Endothelial cell of umbilical vein (primary cell): ENCODE measurements at regions not wholly inside any gene's neighbourhood (a gene's known extent, or its start where the extent isn't known, plus 50 kb on each side); places are given as distances from the start of the nearest gene placed in this dataset.

Source experiments
- BruUV-seq: library from RNA; stranded (reverse); fragments of 400-500 nt; replicated peaks from 2 replicates; lab custom pipeline; 2021; lab: Mats Ljungman, UMichigan
- CTCF ChIA-PET: fragments of 300-600, 350-600 bp; sonication (Branson Sonifier 250); formaldehyde crosslinking; loops from one replicate; lab custom pipeline; 2021; ENCODE audit warnings: antibody characterized with exemption, inconsistent platforms; lab: Charles Lee
- POLR2A ChIA-PET: fragments of 300-600, 350-600 bp; sonication (Branson Sonifier 250); formaldehyde crosslinking; loops from one replicate; lab custom pipeline; 2021; ENCODE audit warnings: antibody characterized with exemption, inconsistent platforms; lab: Charles Lee
- DNase-seq: peaks from one replicate; pipeline ENCODE4 v3.0.0-alpha.2; 2011; ENCODE audit warnings: low read depth, low spot score
- FAIRE-seq: peaks from 2 replicates; lab custom pipeline; 2011; peaks lifted over from hg19 to GRCh38; lab: Jason Lieb, UNC
- H2AFZ ChIP-seq: 2 replicates; pipeline ENCODE4 v1.6.0; 2012; ENCODE audit warnings: low read depth, low read length, control low read depth, inconsistent platforms
- H3K27ac ChIP-seq: 2 replicates; pipeline ENCODE4 v1.5.1; 2011; ENCODE audit warnings: low read depth, mild to moderate bottlenecking, control low read depth, low read length, moderate library complexity; ENCODE audit not compliant: insufficient read depth
- H3K27me3 ChIP-seq, 2 experiments: 2 replicates each; pipeline versions ENCODE4 v1.6.0 to v1.6.1; 2011; ENCODE audit warnings: low read length in 2 of 2, mixed read lengths in 1 of 2; ENCODE audit not compliant: control insufficient read depth in 2 of 2, insufficient read depth in 2 of 2
- H3K36me3 ChIP-seq, 2 experiments: 2 replicates in 1 of 2; 3 replicates in 1 of 2; pipeline ENCODE4 v1.5.1; 2011; ENCODE audit warnings: low read length in 2 of 2, mild to moderate bottlenecking in 1 of 2, moderate library complexity in 1 of 2; ENCODE audit not compliant: control insufficient read depth in 2 of 2, insufficient read depth in 2 of 2; ENCODE audit errors: extremely low read depth in 1 of 2
- H3K4me1 ChIP-seq: 3 replicates; pipeline ENCODE4 v1.5.1; 2011; ENCODE audit warnings: mild to moderate bottlenecking, low read length; ENCODE audit not compliant: control insufficient read depth, insufficient read depth; ENCODE audit errors: extremely low read depth
- H3K4me2 ChIP-seq: 2 replicates; pipeline ENCODE4 v1.6.1; 2011; ENCODE audit warnings: low read length, control low read depth, mixed read lengths; ENCODE audit not compliant: insufficient read depth
- H3K4me3 ChIP-seq, 3 experiments: fragments of 200-600 bp in 1 of 3; sonication (generic), shearing (Covaris generic) in 1 of 3; replicated peaks in 1 of 3; 2 replicates each; pipeline ENCODE4 v1.5.1; 2011 to 2016; ENCODE audit warnings: control low read depth in 3 of 3, low read length in 3 of 3, mild to moderate bottlenecking in 2 of 3, inconsistent platforms in 1 of 3, low read depth in 1 of 3, moderate library complexity in 1 of 3; ENCODE audit not compliant: insufficient read depth in 1 of 3
- H3K79me2 ChIP-seq: 2 replicates; pipeline ENCODE4 v1.6.0; 2012; ENCODE audit warnings: low read length, inconsistent platforms; ENCODE audit not compliant: control insufficient read depth, insufficient read depth
- H3K9ac ChIP-seq: replicated peaks from 2 replicates; pipeline ENCODE3; 2011; ENCODE audit warnings: low read length, control low read depth; ENCODE audit not compliant: insufficient read depth; ENCODE audit errors: extremely low read depth
- H3K9me1 ChIP-seq: replicated peaks from 3 replicates; pipeline ENCODE4 v1.6.0; 2011; ENCODE audit warnings: mild to moderate bottlenecking, low read length; ENCODE audit not compliant: control insufficient read depth, insufficient read depth; ENCODE audit errors: extremely low read depth
- H3K9me3 ChIP-seq: replicated peaks from 2 replicates; pipeline ENCODE4 v1.5.1; 2012; ENCODE audit warnings: low read length, inconsistent platforms; ENCODE audit not compliant: control insufficient read depth, insufficient read depth
- H4K20me1 ChIP-seq: replicated peaks from 2 replicates; pipeline ENCODE3; 2011; ENCODE audit warnings: mild to moderate bottlenecking, low read length; ENCODE audit not compliant: control insufficient read depth, insufficient read depth; ENCODE audit errors: extremely low read depth
- EZH2 ChIP-seq: IDR thresholded peaks from 2 replicates; pipeline ENCODE4 v1.6.1; 2012; ENCODE audit warnings: borderline replicate concordance, low read depth, mild to moderate bottlenecking, moderate library complexity, low read length, inconsistent platforms; ENCODE audit not compliant: severe bottlenecking
- FOS ChIP-seq: IDR thresholded peaks from 2 replicates; pipeline ENCODE4 v1.6.1; 2011; ENCODE audit warnings: mild to moderate bottlenecking, low read length, moderate library complexity, borderline replicate concordance; ENCODE audit not compliant: insufficient read depth
- GATA2 ChIP-seq: IDR thresholded peaks from 2 replicates; pipeline ENCODE4 v1.7.0; 2011; ENCODE audit warnings: low read depth, mild to moderate bottlenecking, moderate library complexity, mixed read lengths, low read length; ENCODE audit not compliant: insufficient read length, insufficient read depth
- JUN ChIP-seq: IDR thresholded peaks from 2 replicates; pipeline ENCODE4 v1.6.1; 2011; ENCODE audit warnings: borderline replicate concordance, low read depth; ENCODE audit not compliant: insufficient read length, insufficient read depth
- MYC ChIP-seq: IDR thresholded peaks from one replicate; pipeline ENCODE4 v1.6.1; 2011; ENCODE audit warnings: mild to moderate bottlenecking, low read depth, low read length
- POLR2A ChIP-seq: IDR thresholded peaks from 2 replicates; pipeline ENCODE4 v1.6.1; 2012; ENCODE audit warnings: low read depth, mild to moderate bottlenecking, control low read depth, low read length
- POLR2AphosphoS5 ChIP-seq: IDR thresholded peaks from 2 replicates; pipeline ENCODE4 v1.6.1; 2012; ENCODE audit warnings: low read depth, mild to moderate bottlenecking, control low read depth, low read length, moderate library complexity; ENCODE audit not compliant: insufficient read depth
- dilution Hi-C: fragments of 300-500 bp; cut with MboI; formaldehyde crosslinking; loops from one replicate; pipeline ENCODE4 v1.15.0; 2019; ENCODE audit warnings: low sequenced_read_pairs; ENCODE audit not compliant: extremely low pct_ligation_motif_present
- intact Hi-C: fragments of 100-400 bp; cut with micrococcal nuclease; formaldehyde crosslinking; loops from one replicate; pipeline ENCODE4 v1.10.0; 2022
- TF ChIP-seq, protein P1 (sequence below), 2 donors: IDR thresholded peaks; 1 replicate in 1 of 2; 2 replicates in 1 of 2; pipeline ENCODE4 v1.5.1; 2011; ENCODE audit warnings: low read length in 2 of 2, mild to moderate bottlenecking in 2 of 2, moderate library complexity in 2 of 2, control low read depth in 1 of 2, inconsistent platforms in 1 of 2, low read depth in 1 of 2; ENCODE audit not compliant: insufficient read depth in 1 of 2; ENCODE audit errors: extremely low read depth in 1 of 2
- TF ChIP-seq, protein P2 (sequence below): IDR thresholded peaks from 2 replicates; pipeline ENCODE4 v1.6.1; 2011; ENCODE audit not compliant: insufficient read depth, insufficient read length

DNA sequence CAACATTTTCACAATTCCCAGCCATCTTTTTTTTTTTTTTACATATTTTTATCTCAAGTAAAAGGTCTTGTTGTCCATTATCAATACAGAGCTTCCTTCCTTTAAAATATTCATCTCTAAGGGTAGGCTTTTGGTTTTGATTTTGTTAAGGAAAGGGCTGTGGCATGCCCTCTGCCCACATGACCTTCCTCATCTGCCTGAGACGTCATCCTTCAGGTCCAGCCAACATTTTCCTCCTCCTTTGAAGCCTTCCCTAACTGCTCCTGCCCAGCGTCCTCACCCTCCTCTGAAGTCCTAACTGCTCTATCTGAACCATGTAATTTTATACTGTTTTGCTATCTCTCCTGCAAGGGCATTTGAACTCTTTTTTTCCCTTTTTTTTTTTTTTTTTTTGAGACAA lies 73.9 kb upstream of the TGM3 start:
- TF ChIP-seq FOS, result no peak
- no peak for TF ChIP-seq POLR2A
- TF ChIP-seq GATA2, result no peak
- TF ChIP-seq, protein P1, sequence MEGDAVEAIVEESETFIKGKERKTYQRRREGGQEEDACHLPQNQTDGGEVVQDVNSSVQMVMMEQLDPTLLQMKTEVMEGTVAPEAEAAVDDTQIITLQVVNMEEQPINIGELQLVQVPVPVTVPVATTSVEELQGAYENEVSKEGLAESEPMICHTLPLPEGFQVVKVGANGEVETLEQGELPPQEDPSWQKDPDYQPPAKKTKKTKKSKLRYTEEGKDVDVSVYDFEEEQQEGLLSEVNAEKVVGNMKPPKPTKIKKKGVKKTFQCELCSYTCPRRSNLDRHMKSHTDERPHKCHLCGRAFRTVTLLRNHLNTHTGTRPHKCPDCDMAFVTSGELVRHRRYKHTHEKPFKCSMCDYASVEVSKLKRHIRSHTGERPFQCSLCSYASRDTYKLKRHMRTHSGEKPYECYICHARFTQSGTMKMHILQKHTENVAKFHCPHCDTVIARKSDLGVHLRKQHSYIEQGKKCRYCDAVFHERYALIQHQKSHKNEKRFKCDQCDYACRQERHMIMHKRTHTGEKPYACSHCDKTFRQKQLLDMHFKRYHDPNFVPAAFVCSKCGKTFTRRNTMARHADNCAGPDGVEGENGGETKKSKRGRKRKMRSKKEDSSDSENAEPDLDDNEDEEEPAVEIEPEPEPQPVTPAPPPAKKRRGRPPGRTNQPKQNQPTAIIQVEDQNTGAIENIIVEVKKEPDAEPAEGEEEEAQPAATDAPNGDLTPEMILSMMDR (IDR thresholded peaks at IDR 0.05; ENCODE audit: extremely low read depth in 1 of 2, insufficient read depth in 1 of 2, low read depth in 1 of 2, low read length in 2 of 2), result no peak
- TF ChIP-seq, protein P2, sequence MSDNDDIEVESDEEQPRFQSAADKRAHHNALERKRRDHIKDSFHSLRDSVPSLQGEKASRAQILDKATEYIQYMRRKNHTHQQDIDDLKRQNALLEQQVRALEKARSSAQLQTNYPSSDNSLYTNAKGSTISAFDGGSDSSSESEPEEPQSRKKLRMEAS, result no peak
- no peak for TF ChIP-seq JUN
- TF ChIP-seq MYC, result no peak
- no peak for TF ChIP-seq EZH2
- no peak for TF ChIP-seq POLR2AphosphoS5
- DNase-seq (no peak), FAIRE-seq (no peak)
- CTCF ChIA-PET, result no interaction called here
- Histone ChIP-seq H4K20me1 (no peaks in the 10 kb centered on the region), H3K4me3 (no peak overlapping the region), H3K27me3 (no peaks in the 10 kb centered on the region), H3K36me3 (no peaks in the 10 kb centered on the region), H3K4me1 (peaks cover 13% of the 10 kb centered on the region), H3K9ac (no peak overlapping the region), H3K4me2 (no peak overlapping the region), H2AFZ (no peak overlapping the region), H3K9me3 (no peaks in the 10 kb centered on the region), H3K9me1 (no peaks in the 10 kb centered on the region), H3K79me2 (no peaks in the 10 kb centered on the region), H3K27ac (no peak overlapping the region)
- intact Hi-C loops, result no loop called here
- POLR2A ChIA-PET, result no interaction called here
- dilution Hi-C loops, result no loop called here
- BruUV-seq, result no TSS peak
